GM06990 (cell line): ENCODE measurements at regions not wholly inside any gene's neighbourhood (a gene's known extent, or its start where the extent isn't known, plus 50 kb on each side); places are given as distances from the start of the nearest gene placed in this dataset.

ENCODE experiments used
- DNase-seq: peaks from one replicate; pipeline ENCODE4 v3.0.0-alpha.2; 2011; ENCODE audit not compliant: insufficient read length; ENCODE audit errors: extremely low read depth
- H3K27me3 ChIP-seq: replicated peaks from 2 replicates; pipeline ENCODE4 v1.6.0; 2011; ENCODE audit warnings: low read length; ENCODE audit not compliant: control insufficient read depth, insufficient read depth
- H3K36me3 ChIP-seq: 2 replicates; pipeline ENCODE4 v1.5.1; 2011; ENCODE audit warnings: low read length; ENCODE audit not compliant: control insufficient read depth, insufficient read depth
- H3K4me3 ChIP-seq: replicated peaks from 2 replicates; pipeline ENCODE4 v1.5.1; 2011; ENCODE audit warnings: low read depth, mild to moderate bottlenecking, control low read depth, low read length
- CTCF ChIP-seq: IDR thresholded peaks from 2 replicates; pipeline ENCODE4 v1.5.1; 2011; ENCODE audit warnings: low read length, control low read depth, mild to moderate bottlenecking, inconsistent platforms; ENCODE audit not compliant: insufficient read depth, poor library complexity, severe bottlenecking

- no peak for DNase-seq
- no peak overlapping the region for H3K4me3 ChIP-seq
- H3K36me3 ChIP-seq: no peaks in the 10 kb centered on the region
- H3K27me3 ChIP-seq: no peaks in the 10 kb centered on the region
- no peak for TF ChIP-seq CTCF
Measured at GRCh38 chr6:71737953-71738352, 148.4 kb upstream of the RIMS1 start.

GRCh38 chr6:71745525-71745924, 140.8 kb upstream of the RIMS1 start:
- no peak for TF ChIP-seq CTCF
- Histone ChIP-seq H3K36me3 (no peaks in the 10 kb centered on the region), H3K27me3 (no peaks in the 10 kb centered on the region), H3K4me3 (no peak overlapping the region)
- no peak for DNase-seq

DNA sequence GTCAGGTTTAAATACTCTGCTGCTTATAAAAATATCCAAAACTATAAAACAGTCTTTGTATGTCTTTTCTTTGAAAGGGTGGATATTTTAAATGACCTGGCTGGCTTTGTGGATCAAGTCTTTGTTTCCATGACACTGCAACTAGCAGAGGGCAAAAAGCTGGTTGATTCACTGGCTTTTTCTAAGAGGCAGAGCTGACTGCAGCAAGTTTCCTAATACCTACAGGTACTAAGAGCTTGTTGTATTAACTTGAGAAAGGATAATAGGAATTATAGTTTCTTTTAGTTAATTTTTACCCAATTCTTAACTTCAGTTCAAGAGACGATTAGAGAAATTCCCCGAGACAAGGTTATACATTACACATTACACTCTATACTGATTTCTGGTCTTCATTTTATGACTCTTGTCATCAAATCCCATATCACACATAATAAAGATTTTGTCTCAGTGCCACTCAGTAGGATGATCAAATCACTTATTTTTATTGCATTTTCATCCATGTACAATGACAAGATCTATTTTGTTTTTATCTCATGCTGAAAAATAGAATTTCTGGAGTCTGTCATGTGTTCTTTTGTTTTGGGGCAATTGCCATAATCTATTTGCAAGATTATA, 120.1 kb upstream of the RIMS1 start:
- DNase-seq: no peak
- Histone ChIP-seq H3K4me3 (no peak overlapping the region), H3K36me3 (no peaks in the 10 kb centered on the region), H3K27me3 (no peaks in the 10 kb centered on the region)
- TF ChIP-seq CTCF: no peak

- DNase-seq: no peak
- no peak for TF ChIP-seq CTCF
- no peak overlapping the region for H3K4me3 ChIP-seq
- no peaks in the 10 kb centered on the region for H3K36me3 ChIP-seq
- no peaks in the 10 kb centered on the region for H3K27me3 ChIP-seq
Measured at GRCh38 chr6:71766796-71767195, 119.6 kb upstream of the RIMS1 start.

DNA sequence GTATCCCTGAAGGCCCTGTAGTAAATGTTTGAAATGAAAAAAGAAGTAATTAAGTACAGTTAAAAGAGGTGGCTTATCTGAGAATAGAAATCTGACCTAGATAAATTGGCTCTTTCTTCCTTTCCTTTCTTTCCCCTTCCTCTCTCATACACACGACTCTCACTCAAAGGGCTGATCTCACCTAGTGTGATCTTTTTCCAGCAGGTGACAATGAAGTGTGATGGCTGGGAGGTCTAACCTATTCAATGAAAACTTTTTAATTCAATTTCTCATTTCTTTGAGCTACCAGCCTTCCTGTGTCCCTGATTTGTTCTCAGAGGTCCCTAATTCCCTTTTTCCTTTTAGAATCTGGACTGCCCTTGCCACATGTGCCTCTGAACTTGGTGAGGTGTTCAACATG, 118.0 kb upstream of the RIMS1 start:
- H3K36me3 ChIP-seq: no peaks in the 10 kb centered on the region
- no peak for DNase-seq
- no peak for TF ChIP-seq CTCF
- no peak overlapping the region for H3K4me3 ChIP-seq
- no peaks in the 10 kb centered on the region for H3K27me3 ChIP-seq

- H3K27me3 ChIP-seq: no peaks in the 10 kb centered on the region
- DNase-seq: no peak
- no peak overlapping the region for H3K4me3 ChIP-seq
- no peak for TF ChIP-seq CTCF
- H3K36me3 ChIP-seq: no peaks in the 10 kb centered on the region
Measured at GRCh38 chr6:71808865-71809264, 77.5 kb upstream of the RIMS1 start.
